Loucy (cell line): ENCODE measurements at regions not wholly inside any gene's neighbourhood (a gene's known extent, or its start where the extent isn't known, plus 50 kb on each side); places are given as distances from the start of the nearest gene placed in this dataset.

ENCODE experiments used
- H2AFZ ChIP-seq: fragments of 200-600 bp; sonication (generic); 2 replicates; pipeline ENCODE4 v1.6.0; 2016; ENCODE audit warnings: antibody characterized with exemption, mild to moderate bottlenecking, low read length, moderate library complexity
- H3F3A ChIP-seq: fragments of 200-600 bp; 2 replicates; pipeline ENCODE4 v1.6.0; 2016; ENCODE audit warnings: antibody characterized with exemption, low read depth, mild to moderate bottlenecking
- H3K27me3 ChIP-seq: fragments of 200-600 bp; sonication (generic); 2 replicates; pipeline ENCODE4 v1.6.1; 2014; ENCODE audit warnings: low read length, mild to moderate bottlenecking; ENCODE audit not compliant: insufficient read depth, poor library complexity, severe bottlenecking
- H3K36me3 ChIP-seq: fragments of 200-600 bp; sonication (generic); 2 replicates; pipeline ENCODE4 v1.6.1; 2016; ENCODE audit warnings: low read length; ENCODE audit not compliant: insufficient read depth
- H3K4me1 ChIP-seq: fragments of 200-600 bp; sonication (generic); 2 replicates; pipeline ENCODE4 v1.5.1; 2014; ENCODE audit warnings: low read length, mild to moderate bottlenecking; ENCODE audit not compliant: insufficient read depth, poor library complexity, severe bottlenecking
- H3K4me2 ChIP-seq: fragments of 200-600 bp; sonication (generic); 2 replicates; pipeline ENCODE4 v1.6.0; 2014; ENCODE audit warnings: antibody characterized with exemption, low read length, low read depth, mild to moderate bottlenecking; ENCODE audit not compliant: poor library complexity, severe bottlenecking
- H3K4me3 ChIP-seq: fragments of 200-600 bp; sonication (generic); 2 replicates; pipeline ENCODE4 v1.5.1; 2014; ENCODE audit warnings: low read length, mild to moderate bottlenecking, mixed read lengths; ENCODE audit not compliant: poor library complexity, severe bottlenecking
- H3K79me2 ChIP-seq: fragments of 200-600 bp; sonication (generic); 2 replicates; pipeline ENCODE4 v1.6.1; 2014; ENCODE audit warnings: low read length; ENCODE audit not compliant: insufficient read depth
- H3K9ac ChIP-seq: fragments of 200-600 bp; sonication (generic); 2 replicates; pipeline ENCODE4 v1.6.0; 2014; ENCODE audit warnings: mild to moderate bottlenecking, low read depth, low read length, moderate library complexity; ENCODE audit not compliant: poor library complexity, severe bottlenecking
- H3K9me2 ChIP-seq: fragments of 200-600 bp; sonication (generic); replicated peaks from 2 replicates; pipeline ENCODE4 v1.6.1; 2016; ENCODE audit warnings: low read depth, low read length, mixed read lengths
- H3K9me3 ChIP-seq: fragments of 200-600 bp; sonication (generic); 2 replicates; pipeline ENCODE4 v1.6.1; 2014; ENCODE audit warnings: mild to moderate bottlenecking, antibody characterized with exemption, low read length, low read depth; ENCODE audit not compliant: insufficient read depth
- H4K20me1 ChIP-seq: fragments of 200-600 bp; sonication (generic); 2 replicates; pipeline ENCODE4 v1.6.0; 2014; ENCODE audit warnings: antibody characterized with exemption, low read length, mild to moderate bottlenecking; ENCODE audit not compliant: insufficient read depth, poor library complexity, severe bottlenecking
- CTCF ChIP-seq: fragments of 200-600 bp; sonication (generic); conservative IDR thresholded peaks from 2 replicates; pipeline ENCODE4 v1.5.1; 2014; ENCODE audit warnings: mild to moderate bottlenecking, antibody characterized with exemption, low read length
- EZH2phosphoT487 ChIP-seq: fragments of 200-600 bp; IDR thresholded peaks from 2 replicates; pipeline ENCODE4 v1.6.1; 2018; ENCODE audit warnings: antibody characterized with exemption, mild to moderate bottlenecking, moderate library complexity, borderline replicate concordance

- no peak overlapping the region for H2AFZ ChIP-seq
- TF ChIP-seq CTCF (no peak), EZH2phosphoT487 (no peak)
- H3K36me3 ChIP-seq, result no peaks in the 10 kb centered on the region
- H3K4me3 ChIP-seq, result no peak overlapping the region
- H4K20me1 ChIP-seq, result no peaks in the 10 kb centered on the region
- H3F3A ChIP-seq, result no peaks in the 10 kb centered on the region
- no peak overlapping the region for H3K4me2 ChIP-seq
- H3K9ac ChIP-seq, result no peak overlapping the region
- no peaks in the 10 kb centered on the region for H3K9me2 ChIP-seq
- H3K9me3 ChIP-seq, result no peaks in the 10 kb centered on the region; the same call in 1 of the 2 replicates
- H3K4me1 ChIP-seq, result no peaks in the 10 kb centered on the region
- no peaks in the 10 kb centered on the region for H3K79me2 ChIP-seq
- no peaks in the 10 kb centered on the region for H3K27me3 ChIP-seq
Measured at GRCh38 chr1:2916153-2916552, 105.1 kb upstream of the ACTRT2 start.

GRCh38 chr1:2916706-2917105 lies 104.6 kb upstream of the ACTRT2 start:
- Histone ChIP-seq H3K9me2 (no peaks in the 10 kb centered on the region), H3K4me2 (no peak overlapping the region), H3K9me3 (no peaks in the 10 kb centered on the region; the same call in 1 of the 2 replicates)

GRCh38 chr1:2917284-2917683 lies 104.0 kb upstream of the ACTRT2 start:
- no peak overlapping the region for H2AFZ ChIP-seq
- no peaks in the 10 kb centered on the region for H3K27me3 ChIP-seq
- no peak overlapping the region for H3K4me2 ChIP-seq
- H3K36me3 ChIP-seq, result no peaks in the 10 kb centered on the region
- H3F3A ChIP-seq, result no peaks in the 10 kb centered on the region
- H3K79me2 ChIP-seq, result no peaks in the 10 kb centered on the region
- H3K4me3 ChIP-seq, result no peak overlapping the region
- H4K20me1 ChIP-seq, result no peaks in the 10 kb centered on the region
- TF ChIP-seq EZH2phosphoT487 (no peak), CTCF (no peak)
- no peaks in the 10 kb centered on the region; the same call in 1 of the 2 replicates for H3K9me3 ChIP-seq
- no peak overlapping the region for H3K9ac ChIP-seq
- H3K4me1 ChIP-seq, result no peaks in the 10 kb centered on the region
- no peaks in the 10 kb centered on the region for H3K9me2 ChIP-seq

More at GRCh38 chr1:2916706-2917105, 104.6 kb upstream of the ACTRT2 start:
- Histone ChIP-seq H3F3A (no peaks in the 10 kb centered on the region), H3K4me1 (no peaks in the 10 kb centered on the region), H3K79me2 (no peaks in the 10 kb centered on the region), H3K9ac (no peak overlapping the region), H3K4me3 (no peak overlapping the region), H4K20me1 (no peaks in the 10 kb centered on the region), H2AFZ (no peak overlapping the region), H3K27me3 (no peaks in the 10 kb centered on the region), H3K36me3 (no peaks in the 10 kb centered on the region)
- TF ChIP-seq CTCF (no peak), EZH2phosphoT487 (no peak)
